D341Med (cell line): ENCODE measurements at regions not wholly inside any gene's neighbourhood (a gene's known extent, or its start where the extent isn't known, plus 50 kb on each side); places are given as distances from the start of the nearest gene placed in this dataset.

Experiments used
- DNase-seq: peaks from one replicate; pipeline ENCODE4 v3.0.0; 2012; ENCODE audit warnings: low spot score

- DNase-seq: no peak
Observed at GRCh38 chr3:73954506-73954905, 329.8 kb upstream of the PDZRN3 start.

- no peak for DNase-seq
Observed at GRCh38 chr3:73952781-73953180, 328.0 kb upstream of the PDZRN3 start.

- no peak for DNase-seq
Observed at GRCh38 chr3:73950865-73951558, 326.3 kb upstream of the PDZRN3 start.

GRCh38 chr3:73945541-73945940, 320.8 kb upstream of the PDZRN3 start:
- no peak for DNase-seq

- DNase-seq: no peak
Observed at GRCh38 chr3:73939985-73940384, 315.2 kb upstream of the PDZRN3 start.

- no peak for DNase-seq
Observed at GRCh38 chr3:73933585-73933984, 308.8 kb upstream of the PDZRN3 start.

GRCh38 chr3:73927203-73927570, 302.4 kb upstream of the PDZRN3 start:
- DNase-seq: no peak

GRCh38 chr3:73926360-73927202, 301.8 kb upstream of the PDZRN3 start:
- no peak for DNase-seq

GRCh38 chr3:73925011-73925410, 300.3 kb upstream of the PDZRN3 start:
- DNase-seq: no peak

GRCh38 chr3:73924048-73924447, 299.3 kb upstream of the PDZRN3 start:
- no peak for DNase-seq

- DNase-seq: no peak
Observed at GRCh38 chr3:73917643-73918042, 292.9 kb upstream of the PDZRN3 start.

GRCh38 chr3:73915886-73916285, 291.1 kb upstream of the PDZRN3 start:
- DNase-seq: no peak

GRCh38 chr3:73908218-73908617, 283.5 kb upstream of the PDZRN3 start:
- DNase-seq: no peak

GRCh38 chr3:73901686-73902085, 276.9 kb upstream of the PDZRN3 start:
- DNase-seq: no peak

GRCh38 chr3:73894474-73895213, 269.9 kb upstream of the PDZRN3 start:
- no peak for DNase-seq

GRCh38 chr3:73893089-73893488, 268.3 kb upstream of the PDZRN3 start:
- no peak for DNase-seq

GRCh38 chr3:73885862-73886261, 261.1 kb upstream of the PDZRN3 start:
- no peak for DNase-seq

GRCh38 chr3:73884361-73884760, 259.6 kb upstream of the PDZRN3 start:
- DNase-seq: no peak

- DNase-seq: no peak
Observed at GRCh38 chr3:73883497-73883896, 258.8 kb upstream of the PDZRN3 start.

- DNase-seq: no peak
Observed at GRCh38 chr3:73874606-73875369, 250.0 kb upstream of the PDZRN3 start.

GRCh38 chr3:73874161-73874560, 249.4 kb upstream of the PDZRN3 start:
- DNase-seq: no peak

- peak; percentile 41 for DNase-seq
Observed at GRCh38 chr3:73868688-73869315, 244.1 kb upstream of the PDZRN3 start.
